HL-60 (cell line): ENCODE measurements at regions not wholly inside any gene's neighbourhood (a gene's known extent, or its start where the extent isn't known, plus 50 kb on each side); places are given as distances from the start of the nearest gene placed in this dataset.

Experiments used
- CTCF ChIP-seq: IDR thresholded peaks from one replicate; pipeline ENCODE4 v1.5.1; 2011; ENCODE audit warnings: low read length, control low read depth, inconsistent platforms; ENCODE audit not compliant: insufficient read depth
- GABPA ChIP-seq: IDR thresholded peaks from 2 replicates; pipeline ENCODE4 v1.6.1; 2012; ENCODE audit warnings: low read depth
- POLR2AphosphoS5 ChIP-seq: IDR thresholded peaks from 2 replicates; pipeline ENCODE4 v1.6.1; 2012; ENCODE audit warnings: low read depth
- REST ChIP-seq: IDR thresholded peaks from 2 replicates; pipeline ENCODE4 v1.6.1; 2012; ENCODE audit warnings: low read depth; ENCODE audit not compliant: insufficient replicate concordance

- TF ChIP-seq CTCF (no peak), REST (no peak), POLR2AphosphoS5 (no peak), GABPA (no peak)
Observed at GRCh38 chr13:64071352-64071751, 2655.7 kb upstream of the PCDH20 start.
